Urinary bladder (tissue), 3 donors: ENCODE measurements at regions not wholly inside any gene's neighbourhood (a gene's known extent, or its start where the extent isn't known, plus 50 kb on each side); places are given as distances from the start of the nearest gene placed in this dataset.
"Not testable (repeated sequence)": the region's sequence is repeated elsewhere in the genome, so short reads cannot be mapped to it uniquely, and the experiment has no call there.

ENCODE experiments used
- DNase-seq: peaks from one replicate; pipeline ENCODE4 v3.0.0-alpha.2; 2015; ENCODE audit errors: extremely low spot score
- H3K27ac ChIP-seq: one replicate; pipeline ENCODE4 v1.5.1; 2013; ENCODE audit warnings: low read depth, mild to moderate bottlenecking, moderate library complexity
- H3K36me3 ChIP-seq: one replicate; pipeline ENCODE4 v1.6.1; 2013; ENCODE audit warnings: mild to moderate bottlenecking, moderate library complexity; ENCODE audit not compliant: insufficient read depth
- H3K4me1 ChIP-seq: one replicate; pipeline ENCODE4 v1.6.1; 2013; ENCODE audit warnings: mild to moderate bottlenecking, moderate library complexity; ENCODE audit not compliant: insufficient read depth
- H3K4me3 ChIP-seq: one replicate; pipeline ENCODE4 v1.5.1; 2013; ENCODE audit warnings: low read depth, low read length
- WGBS: extraction: QIAGEN DNeasy Blood & Tissue Kit; methylation state at CpG from one replicate; pipeline ENCODE4 v1.1.7; 2013; 5-methylcytosine and 5-hydroxymethylcytosine counted together
- donor health status: healthy with polysubstance abuse.
- donor health status: healthy.

GRCh38 chr3:76310089-76310488 lies 524.7 kb upstream of the ZNF717 start:
- H3K36me3 ChIP-seq = no peaks in the 10 kb centered on the region
- no peak overlapping the region for H3K27ac ChIP-seq
- peaks cover 2% of the 10 kb centered on the region for H3K4me1 ChIP-seq
- WGBS = 61% methylated on average over 8 of the region's 8 CpGs
- no peak for DNase-seq
- no peak overlapping the region for H3K4me3 ChIP-seq

GRCh38 chr3:76310667-76311066 lies 525.3 kb upstream of the ZNF717 start:
- peak overlapping the region; percentile 8 for H3K4me3 ChIP-seq
- peaks cover 2% of the 10 kb centered on the region for H3K4me1 ChIP-seq
- no peak overlapping the region for H3K27ac ChIP-seq
- H3K36me3 ChIP-seq = no peaks in the 10 kb centered on the region
- DNase-seq = no peak
- WGBS = 48% methylated on average over 7 of the region's 7 CpGs

GRCh38 chr3:76311941-76312340 lies 526.6 kb upstream of the ZNF717 start:
- H3K36me3 ChIP-seq = no peaks in the 10 kb centered on the region
- no peak overlapping the region for H3K4me3 ChIP-seq
- 15% methylated on average over 4 of the region's 4 CpGs for WGBS
- H3K4me1 ChIP-seq = peaks cover 2% of the 10 kb centered on the region
- no peak for DNase-seq
- no peak overlapping the region for H3K27ac ChIP-seq

- H3K27ac ChIP-seq, DNase-seq, H3K36me3 ChIP-seq, H3K4me3 ChIP-seq, H3K4me1 ChIP-seq: not testable (repeated sequence)
- WGBS = 76% methylated on average over 6 of the region's 6 CpGs
Measured at GRCh38 chr3:76315906-76316305, 530.6 kb upstream of the ZNF717 start.

- H3K4me3 ChIP-seq = no peak overlapping the region
- H3K27ac ChIP-seq = no peak overlapping the region
- no peaks in the 10 kb centered on the region for H3K4me1 ChIP-seq
- 82% methylated on average over 4 of the region's 4 CpGs for WGBS
- no peak for DNase-seq
- no peaks in the 10 kb centered on the region for H3K36me3 ChIP-seq
Measured at GRCh38 chr3:76321614-76322013, 536.3 kb upstream of the ZNF717 start.

GRCh38 chr3:76324101-76324500 lies 538.8 kb upstream of the ZNF717 start:
- 75% methylated on average over 4 of the region's 4 CpGs for WGBS
- Histone ChIP-seq H3K27ac (no peak overlapping the region), H3K36me3 (no peaks in the 10 kb centered on the region)

GRCh38 chr3:76345878-76346277 lies 560.5 kb upstream of the ZNF717 start:
- H3K27ac ChIP-seq = no peak overlapping the region

More at GRCh38 chr3:76324101-76324500, 538.8 kb upstream of the ZNF717 start:
- no peak for DNase-seq
- Histone ChIP-seq H3K4me1 (no peaks in the 10 kb centered on the region), H3K4me3 (no peak overlapping the region)

GRCh38 chr3:76346690-76347089 lies 561.3 kb upstream of the ZNF717 start:
- no peak overlapping the region for H3K4me3 ChIP-seq
- 81% methylated on average over 3 of the region's 3 CpGs for WGBS
- no peaks in the 10 kb centered on the region for H3K36me3 ChIP-seq
- no peak for DNase-seq
- H3K27ac ChIP-seq = no peak overlapping the region
- no peaks in the 10 kb centered on the region for H3K4me1 ChIP-seq

More at GRCh38 chr3:76345878-76346277, 560.5 kb upstream of the ZNF717 start:
- Histone ChIP-seq H3K4me3 (no peak overlapping the region), H3K4me1 (no peaks in the 10 kb centered on the region), H3K36me3 (no peaks in the 10 kb centered on the region)
- WGBS = 71% methylated on average over 2 of the region's 2 CpGs
- no peak for DNase-seq

- Histone ChIP-seq H3K4me1 (no peaks in the 10 kb centered on the region), H3K4me3 (no peak overlapping the region), H3K36me3 (no peaks in the 10 kb centered on the region), H3K27ac (no peak overlapping the region)
- no peak for DNase-seq
- 87% methylated on average over 3 of the region's 3 CpGs for WGBS
Measured at GRCh38 chr3:76349715-76350480, 564.5 kb upstream of the ZNF717 start.

GRCh38 chr3:76352051-76352450 lies 566.7 kb upstream of the ZNF717 start:
- Histone ChIP-seq H3K4me1 (no peaks in the 10 kb centered on the region), H3K4me3 (no peak overlapping the region), H3K27ac (no peak overlapping the region), H3K36me3 (no peaks in the 10 kb centered on the region)
- WGBS = 62% methylated on average over 1 of the region's 1 CpG
- DNase-seq = no peak

- WGBS = 82% methylated on average over 9 of the region's 9 CpGs
- no peak overlapping the region for H3K27ac ChIP-seq
- no peak overlapping the region for H3K4me3 ChIP-seq
- no peak for DNase-seq
- H3K36me3 ChIP-seq = no peaks in the 10 kb centered on the region
- no peaks in the 10 kb centered on the region for H3K4me1 ChIP-seq
Measured at GRCh38 chr3:76352511-76353284, 567.3 kb upstream of the ZNF717 start.

GRCh38 chr3:76353683-76354082 lies 568.3 kb upstream of the ZNF717 start:
- no peak for DNase-seq
- Histone ChIP-seq H3K4me3 (no peak overlapping the region), H3K27ac (no peak overlapping the region), H3K36me3 (no peaks in the 10 kb centered on the region), H3K4me1 (no peaks in the 10 kb centered on the region)
- WGBS = 59% methylated on average over 9 of the region's 9 CpGs

GRCh38 chr3:76361010-76361409 lies 575.7 kb upstream of the ZNF717 start:
- no peaks in the 10 kb centered on the region for H3K4me1 ChIP-seq
- no peaks in the 10 kb centered on the region for H3K36me3 ChIP-seq
- 85% methylated on average over 1 of the region's 1 CpG for WGBS
- H3K4me3 ChIP-seq = no peak overlapping the region
- DNase-seq = no peak
- no peak overlapping the region for H3K27ac ChIP-seq

- 72% methylated on average over 6 of the region's 6 CpGs for WGBS
Measured at GRCh38 chr3:76362643-76363042, 577.3 kb upstream of the ZNF717 start.

More at GRCh38 chr3:76362643-76363042, 577.3 kb upstream of the ZNF717 start:
- H3K4me1 ChIP-seq = no peaks in the 10 kb centered on the region
- no peaks in the 10 kb centered on the region for H3K36me3 ChIP-seq
- H3K4me3 ChIP-seq = no peak overlapping the region
- DNase-seq = no peak
- no peak overlapping the region for H3K27ac ChIP-seq
